DMS114 treated with DMSO at 0.1 percent for 48 hours (cell line): ENCODE measurements at regions not wholly inside any gene's neighbourhood (a gene's known extent, or its start where the extent isn't known, plus 50 kb on each side); places are given as distances from the start of the nearest gene placed in this dataset.

ENCODE experiments used
- DNase-seq: peaks from one replicate; lab custom pipeline; 2025; ENCODE audit not compliant: unreplicated experiment; lab: John Stamatoyannopoulos, UW

DNA sequence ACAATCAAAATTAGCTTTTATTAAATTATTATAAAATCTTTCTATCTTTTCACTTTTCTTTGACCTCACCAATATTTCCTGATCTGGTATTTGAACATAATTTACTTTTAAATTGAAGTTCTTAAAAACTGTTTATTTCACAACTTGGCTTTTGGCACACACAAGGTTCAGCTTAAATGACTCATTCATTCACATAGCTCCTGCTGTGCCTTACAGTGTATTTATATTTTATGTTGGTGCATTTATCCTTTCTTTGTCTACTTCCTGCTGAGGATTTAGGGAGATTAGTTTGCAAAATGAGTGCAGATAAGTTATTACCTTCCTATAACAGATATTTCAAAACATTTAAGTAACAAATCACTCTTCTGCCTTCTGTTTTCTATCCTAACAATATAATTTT, 430.6 kb downstream of the DTHD1 start:
- DNase-seq, result no peak

DNA sequence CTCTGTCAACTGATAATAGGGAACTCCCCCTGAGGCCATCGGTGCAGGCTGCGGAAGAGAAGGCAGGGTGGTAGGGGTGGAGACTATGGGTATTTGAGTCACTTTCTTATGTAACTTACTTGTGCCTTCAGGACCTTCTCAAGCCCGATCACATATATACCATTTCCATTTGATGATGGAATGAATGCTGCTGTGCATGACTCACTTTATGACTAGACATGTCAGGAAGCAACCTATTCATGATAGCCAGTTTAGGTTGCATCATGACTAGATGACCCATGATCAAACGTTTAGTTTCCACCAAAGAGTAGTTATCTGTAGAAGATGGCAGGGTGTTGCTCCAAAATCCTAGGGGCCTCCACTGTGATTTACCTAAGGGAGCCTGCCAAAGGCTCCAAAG, 435.5 kb downstream of the DTHD1 start:
- DNase-seq, result no peak

DNA sequence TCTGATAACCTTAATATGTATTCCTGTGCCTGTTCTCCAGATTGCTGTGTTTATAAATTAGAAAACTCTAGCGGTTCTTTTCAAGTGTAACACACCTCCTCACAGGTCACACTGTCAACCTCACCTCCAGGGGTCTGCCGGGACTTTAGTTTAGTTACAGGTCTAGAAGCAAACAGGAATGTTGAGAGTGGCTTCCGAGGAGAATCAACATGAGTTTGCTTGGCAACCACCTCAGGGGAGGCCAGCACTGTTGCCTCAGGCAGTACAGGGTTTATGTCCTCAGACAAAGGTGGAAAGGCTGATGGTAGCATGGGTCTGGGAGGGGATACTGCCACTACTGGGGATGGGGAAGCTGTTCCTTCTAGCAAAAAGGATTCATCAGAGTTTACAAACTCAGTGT, 438.0 kb downstream of the DTHD1 start:
- no peak for DNase-seq

DNA sequence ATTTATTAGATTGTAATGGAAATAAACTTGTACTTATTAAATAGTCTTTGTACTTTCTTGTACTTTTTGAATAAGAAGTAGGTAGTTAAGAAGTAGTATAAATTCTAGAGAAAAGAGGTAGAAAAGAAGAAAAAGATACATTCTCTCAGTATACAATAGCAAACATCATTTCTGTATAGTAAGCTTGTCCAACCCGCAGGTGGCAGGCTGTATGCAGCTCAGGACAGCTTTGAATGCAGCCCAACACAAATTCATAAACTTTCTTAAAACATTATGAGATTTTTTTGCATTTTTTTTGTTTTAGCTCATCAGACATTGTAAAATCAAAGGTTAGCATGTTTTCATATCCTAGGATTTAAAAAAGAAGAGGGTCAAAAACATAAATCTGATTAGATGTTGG, 441.6 kb downstream of the DTHD1 start:
- no peak for DNase-seq

DNA sequence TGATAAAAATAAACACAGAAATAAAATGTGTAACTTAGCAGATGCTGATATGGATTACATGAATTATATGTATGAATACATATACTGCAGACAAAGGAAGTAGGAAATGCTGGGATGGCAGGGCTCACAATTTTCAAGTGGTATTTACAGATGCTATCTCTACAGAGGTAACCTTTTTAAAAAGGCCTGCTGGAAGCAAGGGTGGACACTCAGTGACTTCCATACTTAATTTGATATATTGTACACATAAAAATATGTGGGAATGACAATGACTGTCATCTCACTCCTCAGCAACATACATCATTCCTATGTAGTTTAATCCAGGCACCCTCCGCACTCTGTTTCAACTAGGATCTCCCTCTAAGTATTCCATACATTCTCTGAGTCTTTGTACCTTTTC, 452.9 kb downstream of the DTHD1 start:
- no peak for DNase-seq

DNA sequence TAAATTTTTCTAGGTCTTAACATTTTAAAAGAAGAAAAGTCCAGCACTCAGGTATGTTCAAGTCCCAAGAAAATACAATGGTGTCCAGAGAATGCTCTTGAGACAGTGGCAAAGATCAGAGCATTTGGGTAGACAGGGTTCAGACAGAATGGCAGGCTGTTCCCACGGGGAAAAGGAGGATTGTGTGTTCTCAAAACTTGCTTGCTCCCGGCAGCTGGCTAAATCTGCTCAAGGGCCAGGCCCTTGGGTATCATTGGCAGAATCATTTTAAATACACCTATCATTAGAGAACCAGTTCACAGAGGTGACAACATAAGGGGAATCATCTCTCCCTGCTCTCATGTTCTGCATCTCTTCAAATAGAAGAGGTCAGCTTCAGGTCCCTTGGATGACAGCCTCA, 456.3 kb downstream of the DTHD1 start:
- DNase-seq, result no peak

DNA sequence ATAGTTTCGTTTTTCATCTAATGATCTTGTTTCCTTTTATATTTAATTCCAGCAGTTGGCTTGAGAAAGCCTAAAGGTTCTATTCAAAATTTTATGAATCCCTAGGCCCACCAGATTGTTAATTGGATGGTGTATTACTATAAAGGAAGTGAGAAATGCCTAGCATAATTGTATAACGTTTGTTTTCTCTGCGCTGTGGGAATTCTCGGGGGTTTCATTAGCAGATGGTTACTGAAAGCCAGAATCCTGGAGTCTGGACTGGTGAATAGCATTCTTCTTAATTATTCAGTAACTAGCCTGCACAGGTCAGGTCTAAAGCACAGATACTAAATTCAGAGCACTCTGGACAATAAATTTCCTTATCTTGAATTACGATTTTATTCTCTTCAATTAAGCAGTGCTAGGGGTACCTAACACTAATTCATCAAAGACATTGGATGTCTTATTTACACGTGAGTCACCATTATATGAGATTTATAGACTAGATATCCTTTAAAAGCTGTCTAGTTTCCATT, 459.4 kb downstream of the DTHD1 start:
- DNase-seq, result no peak

DNA sequence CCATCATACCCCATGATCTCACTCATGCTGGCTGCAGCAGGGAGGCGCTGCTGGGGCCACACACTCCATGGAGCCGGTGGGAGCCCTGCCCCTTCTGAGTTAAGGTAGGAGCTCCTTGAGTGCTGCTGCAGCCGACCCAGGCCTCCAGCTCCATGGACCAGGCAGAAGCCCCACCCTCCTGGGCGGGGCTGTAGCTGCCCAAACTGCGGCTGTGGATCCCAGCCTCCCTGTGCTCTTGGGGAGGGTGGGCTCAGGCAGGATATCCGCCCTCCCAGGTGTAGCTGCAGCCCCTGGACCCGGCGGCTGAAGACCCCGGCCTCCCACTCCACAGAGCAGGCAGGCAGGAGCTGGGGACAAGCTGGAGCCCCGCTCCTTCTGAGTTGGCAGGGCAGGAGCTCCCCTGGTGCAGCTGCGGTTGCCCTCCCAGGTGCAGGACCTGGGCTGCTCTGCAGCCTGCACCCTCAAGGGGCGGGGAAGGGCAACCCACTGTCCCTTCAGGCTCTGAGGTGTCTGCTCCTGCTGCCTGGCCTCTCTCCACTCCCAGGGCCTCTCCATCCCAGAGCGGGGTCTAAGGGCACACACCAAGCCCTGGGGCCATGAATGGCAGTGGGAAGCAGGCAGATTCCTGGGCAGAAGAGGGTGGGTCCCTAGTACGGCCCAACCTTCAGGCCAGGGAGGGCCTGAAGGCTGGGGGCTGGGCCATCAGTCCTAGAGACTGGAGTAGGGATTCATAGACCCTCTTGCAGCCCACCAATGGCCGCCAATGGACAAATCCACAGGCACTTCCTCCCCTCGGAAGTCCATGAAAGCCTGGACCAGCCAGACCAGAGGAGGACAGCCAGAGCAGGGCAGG, 466.1 kb downstream of the DTHD1 start:
- DNase-seq, result no peak

DNA sequence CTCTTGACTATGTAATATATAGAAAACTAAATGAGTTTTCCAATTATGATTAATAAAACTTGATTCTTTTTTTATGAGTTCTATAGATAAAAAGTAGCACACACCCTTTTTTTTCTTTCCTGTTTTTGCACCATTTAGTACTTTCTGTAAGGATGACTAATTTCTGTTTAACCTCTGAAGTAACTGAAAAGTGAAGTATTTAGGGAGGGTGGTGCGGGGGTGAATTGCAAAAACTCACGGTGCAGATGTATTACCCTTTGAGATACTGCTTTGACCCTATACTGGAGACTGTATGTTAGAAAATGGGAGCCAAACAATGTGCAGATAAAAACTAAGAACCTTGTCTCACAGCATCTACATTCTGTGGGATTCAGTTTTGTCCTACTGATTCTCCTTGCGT, 471.6 kb downstream of the DTHD1 start:
- DNase-seq, result no peak

DNA sequence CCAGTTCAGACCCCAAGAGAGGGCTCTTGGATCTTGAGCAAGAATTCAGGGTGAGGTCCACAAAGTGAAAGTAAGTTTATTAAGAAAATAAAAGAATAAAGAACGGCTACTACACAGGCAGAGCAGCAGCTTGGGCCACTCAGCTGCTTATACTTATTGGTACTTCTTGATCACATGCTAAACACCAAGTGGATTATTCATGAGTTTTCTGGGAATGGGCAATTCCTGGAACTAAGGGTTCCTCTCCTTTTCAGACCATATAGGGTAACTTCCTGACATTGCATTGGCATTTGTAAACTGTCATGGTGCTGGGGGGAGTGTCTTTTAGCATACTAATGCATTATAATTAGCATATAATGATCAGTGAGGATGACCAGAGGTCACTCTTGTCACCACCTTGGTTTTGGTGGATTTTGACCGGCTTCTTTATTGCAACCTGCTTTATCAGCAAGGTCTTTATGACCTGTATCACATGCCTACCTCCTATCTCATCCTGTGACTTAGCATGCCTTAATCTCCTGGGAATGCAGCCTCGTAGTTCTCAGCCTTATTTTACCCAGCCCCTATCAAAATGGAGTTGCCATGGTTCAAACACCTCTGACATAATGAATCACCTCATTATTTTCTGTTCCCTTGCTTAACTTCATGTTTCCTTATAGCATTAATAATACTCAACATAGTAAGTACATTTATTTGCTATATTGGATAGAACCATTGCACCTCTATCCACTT, 476.3 kb downstream of the DTHD1 start:
- no peak for DNase-seq

DNA sequence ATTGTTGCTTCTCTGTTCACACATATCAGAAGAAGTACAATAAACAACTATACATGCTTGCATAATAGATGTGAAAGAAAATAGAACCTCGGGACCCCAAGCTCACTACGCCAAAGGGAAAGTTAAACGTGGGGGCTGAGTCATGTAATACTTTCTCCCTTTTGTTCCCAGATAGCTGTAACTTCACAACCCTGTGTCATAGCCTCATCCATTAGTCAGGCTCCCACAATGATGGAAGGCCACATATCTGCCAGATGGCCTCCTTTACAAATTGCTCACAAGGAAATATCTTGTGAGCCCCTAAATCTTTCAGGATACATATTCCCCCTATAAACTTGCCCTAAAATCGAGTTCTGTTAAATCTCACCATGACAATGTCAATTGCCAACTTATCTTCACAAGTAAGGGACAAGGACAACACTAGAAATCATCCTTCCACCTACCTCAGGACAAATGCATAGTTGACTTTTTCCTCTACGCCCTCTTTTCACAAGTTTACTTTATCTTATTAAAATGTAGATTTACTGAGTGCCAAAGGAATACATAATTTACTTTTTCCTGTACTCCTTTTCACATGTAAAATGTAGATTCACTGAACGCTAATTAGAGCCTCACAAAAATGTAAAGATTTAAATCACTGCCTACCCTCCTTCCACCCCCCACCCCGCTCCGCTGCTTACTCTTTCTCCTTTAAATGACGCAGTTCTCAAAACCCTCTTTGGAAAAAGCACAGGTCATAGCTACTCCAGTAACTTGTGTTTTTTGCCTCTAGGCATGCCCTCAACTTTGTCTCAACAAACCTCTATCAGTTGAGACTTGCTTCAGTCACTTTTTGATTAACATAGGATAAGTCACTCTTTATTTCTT, 477.1 kb downstream of the DTHD1 start:
- no peak for DNase-seq

DNA sequence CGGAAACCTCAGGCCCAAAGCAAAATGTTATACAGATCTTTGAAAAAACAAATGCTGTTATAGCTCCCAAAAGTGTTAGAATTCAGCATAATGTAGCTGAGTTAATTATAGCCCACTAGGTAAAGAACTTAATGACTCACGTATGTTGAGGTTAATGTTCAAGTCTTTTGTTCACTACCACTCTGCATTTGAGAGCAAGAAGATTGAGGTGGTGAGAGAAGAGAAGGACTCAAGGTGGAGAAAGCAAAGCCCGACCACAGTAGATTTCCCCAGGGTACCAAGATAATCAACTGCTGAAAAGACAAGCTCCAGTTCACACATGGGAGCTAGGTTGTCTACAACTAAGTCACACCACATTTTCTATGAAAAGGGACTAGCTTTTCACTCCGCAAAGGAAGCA, 480.2 kb downstream of the DTHD1 start:
- DNase-seq, result no peak

DNA sequence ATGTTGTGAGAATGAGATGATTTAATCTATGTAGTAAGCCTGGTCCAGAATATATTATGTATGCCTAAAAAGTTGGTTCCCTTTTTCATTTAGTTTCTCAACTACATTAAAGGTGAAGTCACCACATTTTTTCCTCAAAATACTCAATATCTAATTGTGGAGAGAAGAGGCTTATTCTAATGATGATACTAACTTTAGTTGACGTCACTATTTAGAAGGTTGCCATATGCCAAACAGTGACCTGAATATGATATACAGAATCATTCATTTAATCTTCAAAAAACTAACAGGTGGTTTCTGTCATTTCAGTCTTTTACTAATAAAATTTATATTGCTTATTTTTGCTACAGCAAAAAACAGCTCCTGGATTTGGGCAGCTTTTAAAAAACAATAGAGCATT, 480.7 kb upstream of the NWD2 start:
- no peak for DNase-seq

DNA sequence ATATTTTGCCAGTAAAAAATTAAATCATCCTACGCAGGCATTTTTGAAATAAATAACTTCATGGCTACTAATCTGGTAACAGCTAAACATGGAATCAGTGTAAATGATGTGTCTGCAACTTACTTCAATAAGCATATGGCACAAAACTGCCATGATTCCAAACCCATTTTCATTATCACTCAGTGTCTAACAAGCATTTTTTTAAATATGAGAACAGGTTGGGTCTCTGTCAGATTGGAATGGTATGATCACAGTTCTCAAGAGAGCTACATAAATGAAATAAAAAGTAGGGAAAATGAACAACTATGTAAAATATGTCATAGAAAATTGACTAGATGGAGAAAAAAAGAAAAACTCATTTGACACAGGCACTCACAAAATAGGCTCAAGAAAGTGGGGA, 476.9 kb upstream of the NWD2 start:
- no peak for DNase-seq

DNA sequence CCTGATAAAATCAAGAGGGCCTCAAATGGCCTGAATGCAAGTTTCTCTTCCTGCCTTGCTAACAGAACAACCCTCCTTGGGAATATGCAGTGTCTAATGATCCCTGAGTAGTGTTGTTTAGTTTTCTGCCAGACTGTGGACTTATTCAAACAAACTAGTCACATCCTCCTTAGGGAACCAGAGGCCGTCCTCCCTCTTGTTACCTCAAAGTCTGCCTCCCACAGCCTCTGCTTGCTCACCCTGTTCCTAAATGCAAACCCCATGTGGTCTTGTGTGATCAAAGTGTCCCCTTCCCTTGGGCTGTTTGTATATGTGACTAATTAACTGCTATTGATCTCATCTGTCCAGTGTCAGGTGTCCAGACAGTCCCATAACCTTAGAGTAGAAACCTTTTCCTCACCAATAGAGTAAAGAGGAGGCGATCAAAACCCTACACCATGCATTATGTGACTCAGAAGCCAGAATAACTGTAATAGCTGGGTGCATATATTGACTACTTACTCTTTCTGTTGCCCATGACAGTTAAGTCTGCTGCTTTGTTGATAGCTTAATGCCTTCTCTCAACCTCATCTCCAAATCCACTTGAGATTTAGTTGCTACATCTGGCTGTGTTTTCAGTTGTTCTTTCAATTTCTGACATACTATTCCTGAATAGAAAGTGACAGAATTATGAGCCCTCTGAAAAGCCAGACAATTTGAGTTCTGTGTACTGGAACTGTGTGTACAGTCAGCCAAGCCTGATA, 473.0 kb upstream of the NWD2 start:
- DNase-seq, result no peak

DNA sequence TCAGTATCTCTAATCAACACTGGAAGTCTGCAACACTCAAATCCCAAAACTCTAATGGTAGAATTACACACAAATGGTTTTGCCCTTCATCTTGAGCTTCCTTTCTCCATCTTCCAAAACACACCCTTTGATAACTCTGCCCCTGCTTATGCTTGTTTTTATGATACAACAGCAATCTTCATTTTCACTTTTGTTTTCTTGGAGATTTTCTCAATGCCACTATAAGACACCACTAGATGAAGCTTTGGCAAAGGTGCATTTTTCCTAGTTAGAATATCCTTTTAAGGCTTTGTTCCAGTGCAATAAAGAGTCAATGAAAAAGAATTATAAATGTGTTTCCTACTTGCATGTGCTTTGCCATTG, 472.4 kb upstream of the NWD2 start:
- DNase-seq, result no peak

DNA sequence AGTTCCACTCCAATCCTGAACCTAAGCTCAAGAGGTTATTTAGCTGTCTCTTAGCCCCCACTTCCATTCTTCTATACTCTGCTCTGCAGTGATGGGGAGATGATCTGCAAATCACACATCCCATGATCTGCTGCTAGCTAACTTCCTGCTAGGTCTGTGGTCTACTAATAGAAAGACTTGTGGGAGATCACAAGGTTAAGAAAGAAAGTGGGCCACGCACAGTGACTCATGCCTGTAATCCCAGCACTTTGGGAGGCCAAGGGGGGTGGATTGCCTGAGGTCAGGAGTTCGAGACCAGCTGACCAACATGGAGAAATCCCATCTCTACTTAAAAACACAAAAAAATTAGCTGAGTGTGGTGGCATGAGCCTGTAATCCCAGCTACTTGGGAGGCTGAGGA, 471.1 kb upstream of the NWD2 start:
- DNase-seq, result no peak

DNA sequence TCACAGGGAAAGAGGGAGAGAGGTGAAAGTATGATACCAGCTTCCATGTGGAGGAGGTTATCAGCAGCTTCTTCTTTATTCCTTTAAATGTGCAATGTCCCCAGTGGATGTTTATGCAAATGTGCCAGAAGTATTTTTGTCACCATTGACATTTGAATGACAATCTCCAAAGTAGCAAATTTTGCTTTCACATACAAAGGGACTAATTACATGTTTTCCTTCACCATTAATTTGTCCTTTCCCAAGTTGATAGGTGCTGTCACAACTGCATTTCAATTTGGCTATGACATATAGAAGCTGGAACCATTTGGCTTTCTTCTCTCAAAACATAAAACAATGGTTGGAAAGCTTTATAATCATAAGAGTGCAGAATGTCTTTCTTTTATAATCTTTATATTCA, 469.0 kb upstream of the NWD2 start:
- no peak for DNase-seq

DNA sequence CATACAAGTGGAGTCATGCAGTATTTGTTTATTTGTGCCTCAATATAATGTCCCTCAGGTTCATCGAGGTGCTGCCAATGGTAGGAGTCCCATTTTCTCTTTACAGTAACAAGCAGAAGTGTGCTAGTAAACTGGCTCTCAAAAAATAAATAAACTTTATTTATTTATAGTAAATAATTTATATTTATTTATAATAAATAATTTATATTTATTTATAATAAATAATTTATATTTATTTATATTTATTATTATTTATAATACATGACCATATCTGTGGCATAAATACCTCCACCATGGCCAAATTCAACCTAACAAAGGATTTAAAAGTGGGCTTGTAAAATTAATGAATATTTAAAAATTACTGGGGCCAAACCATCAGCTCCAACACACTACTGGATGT, 464.9 kb upstream of the NWD2 start:
- no peak for DNase-seq

DNA sequence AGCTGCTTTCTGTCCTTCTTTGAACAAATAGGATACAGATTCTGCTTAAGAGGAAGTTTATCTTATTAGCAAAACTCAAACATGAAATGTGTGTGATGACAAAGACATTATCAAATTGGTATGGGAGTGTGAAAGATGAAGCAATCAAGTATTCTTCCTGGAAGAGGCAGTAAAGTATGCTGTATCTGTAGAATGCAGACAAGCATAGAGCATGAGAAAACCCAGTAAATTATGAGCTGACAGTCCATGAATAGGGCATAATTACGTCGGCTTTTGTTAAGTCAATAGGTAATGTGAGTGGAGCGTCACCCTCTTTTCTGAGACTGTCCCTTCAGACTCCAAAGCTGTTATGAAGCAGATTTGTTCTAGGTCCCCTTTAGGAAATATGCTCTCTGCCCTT, 458.6 kb upstream of the NWD2 start:
- DNase-seq, result no peak

DNA sequence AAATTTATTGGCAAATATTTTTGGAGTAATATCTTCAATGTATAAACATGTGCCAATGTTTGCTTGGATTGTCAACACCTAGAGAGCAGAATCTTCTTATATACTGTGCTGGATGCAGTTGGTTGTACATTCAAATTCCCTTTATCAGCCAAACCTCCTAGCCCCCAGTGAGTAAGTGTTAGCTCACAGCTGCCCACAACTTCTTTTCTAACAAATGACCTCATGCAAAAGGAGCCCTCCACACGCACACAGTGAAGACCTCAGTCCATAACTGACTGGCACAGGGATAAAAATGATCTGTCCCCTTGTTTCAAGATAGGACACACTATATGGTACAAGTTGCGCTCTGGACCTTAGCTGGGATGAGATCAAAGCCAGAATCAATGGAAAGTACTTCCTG, 458.0 kb upstream of the NWD2 start:
- no peak for DNase-seq
